ENCODE measurements at regions not wholly inside any gene's neighbourhood (a gene's known extent, or its start where the extent isn't known, plus 50 kb on each side); places are given as distances from the start of the nearest gene placed in this dataset.

GRCh38 chr2:134146161-134146560 is 107.7 kb upstream of the MGAT5 start:
- Histone ChIP-seq H3K36me3 (no peaks in the 10 kb centered on the region), H3K27ac (no peak overlapping the region), H3K4me1 (peaks cover 0 to 24% (median 7%) of the 10 kb centered on the region in 4 donors), H3K4me3 (no peak overlapping the region), H3K27me3 (no peaks in the 10 kb centered on the region), H3K9me3 (no peaks in the 10 kb centered on the region)
- TF ChIP-seq, protein P1, sequence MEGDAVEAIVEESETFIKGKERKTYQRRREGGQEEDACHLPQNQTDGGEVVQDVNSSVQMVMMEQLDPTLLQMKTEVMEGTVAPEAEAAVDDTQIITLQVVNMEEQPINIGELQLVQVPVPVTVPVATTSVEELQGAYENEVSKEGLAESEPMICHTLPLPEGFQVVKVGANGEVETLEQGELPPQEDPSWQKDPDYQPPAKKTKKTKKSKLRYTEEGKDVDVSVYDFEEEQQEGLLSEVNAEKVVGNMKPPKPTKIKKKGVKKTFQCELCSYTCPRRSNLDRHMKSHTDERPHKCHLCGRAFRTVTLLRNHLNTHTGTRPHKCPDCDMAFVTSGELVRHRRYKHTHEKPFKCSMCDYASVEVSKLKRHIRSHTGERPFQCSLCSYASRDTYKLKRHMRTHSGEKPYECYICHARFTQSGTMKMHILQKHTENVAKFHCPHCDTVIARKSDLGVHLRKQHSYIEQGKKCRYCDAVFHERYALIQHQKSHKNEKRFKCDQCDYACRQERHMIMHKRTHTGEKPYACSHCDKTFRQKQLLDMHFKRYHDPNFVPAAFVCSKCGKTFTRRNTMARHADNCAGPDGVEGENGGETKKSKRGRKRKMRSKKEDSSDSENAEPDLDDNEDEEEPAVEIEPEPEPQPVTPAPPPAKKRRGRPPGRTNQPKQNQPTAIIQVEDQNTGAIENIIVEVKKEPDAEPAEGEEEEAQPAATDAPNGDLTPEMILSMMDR (IDR thresholded peaks at IDR 0.05), result no peak
- TF ChIP-seq POLR2A (IDR thresholded peaks at IDR 0.05), result no peak
- no peak for TF ChIP-seq EP300 (IDR thresholded peaks at IDR 0.05)
- no peak for TF ChIP-seq POLR2AphosphoS5 (IDR thresholded peaks at IDR 0.05)
- DNase-seq (no peak), ATAC-seq (ENCODE audit: low FRiP score in 2 of 2) (no peak)
- WGBS, 2 donors, result 69 to 72% methylated on average over 3 of the region's 3 CpGs

DNA sequence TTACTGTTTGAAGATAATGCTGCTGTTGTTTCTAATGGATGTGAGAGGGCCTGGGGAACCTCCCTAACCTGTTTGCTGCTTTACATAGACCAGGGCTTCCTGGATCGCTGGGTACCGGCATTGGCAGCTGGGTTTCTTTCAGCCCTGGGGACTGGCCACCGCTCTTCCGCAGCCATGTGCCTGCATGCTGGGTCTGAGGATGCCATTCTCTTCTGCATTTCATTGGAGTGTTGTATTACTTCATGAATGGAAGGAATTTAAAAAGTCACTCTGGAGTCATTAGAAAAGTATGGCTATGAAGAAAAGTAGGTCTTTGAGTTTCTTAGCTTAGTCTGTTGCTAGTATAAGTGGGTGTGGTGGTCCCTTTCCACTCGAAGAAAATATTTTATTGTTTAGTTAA is 107.3 kb upstream of the MGAT5 start:
- Histone ChIP-seq H3K27me3 (no peaks in the 10 kb centered on the region), H3K9me3 (no peaks in the 10 kb centered on the region), H3K4me1 (peaks cover 0 to 21% (median 4%) of the 10 kb centered on the region in 4 donors), H3K4me3 (no peak overlapping the region), H3K27ac (no peak overlapping the region), H3K36me3 (no peaks in the 10 kb centered on the region)
- TF ChIP-seq, protein P1 (IDR thresholded peaks at IDR 0.05), result no peak
- TF ChIP-seq POLR2A (IDR thresholded peaks at IDR 0.05), result no peak
- no peak for TF ChIP-seq EP300 (IDR thresholded peaks at IDR 0.05)
- no peak for TF ChIP-seq POLR2AphosphoS5 (IDR thresholded peaks at IDR 0.05)
- no peak for ATAC-seq (ENCODE audit: low FRiP score in 2 of 2)
- WGBS, 2 donors, result 82 to 84% methylated on average over 5 of the region's 5 CpGs
- DNase-seq, result no peak

- ATAC-seq (ENCODE audit: low FRiP score in 2 of 2), result no peak
- H3K36me3 ChIP-seq, result no peaks in the 10 kb centered on the region
- H3K27ac ChIP-seq, result no peak overlapping the region
- H3K9me3 ChIP-seq, result no peaks in the 10 kb centered on the region
- DNase-seq, result no peak
- 95% methylated on average over 2 of the region's 2 CpGs for WGBS, 2 donors
- H3K4me1 ChIP-seq, result peaks cover 0 to 11% (median 1%) of the 10 kb centered on the region in 4 donors
- no peak overlapping the region for H3K4me3 ChIP-seq
- TF ChIP-seq POLR2A (IDR thresholded peaks at IDR 0.05) (no peak), POLR2AphosphoS5 (IDR thresholded peaks at IDR 0.05) (no peak), EP300 (IDR thresholded peaks at IDR 0.05) (no peak)
- TF ChIP-seq, protein P1 (IDR thresholded peaks at IDR 0.05), result no peak
- H3K27me3 ChIP-seq, result no peaks in the 10 kb centered on the region
These were observed 105.7 kb upstream of the MGAT5 start for GRCh38 chr2:134148172-134148571.

DNA sequence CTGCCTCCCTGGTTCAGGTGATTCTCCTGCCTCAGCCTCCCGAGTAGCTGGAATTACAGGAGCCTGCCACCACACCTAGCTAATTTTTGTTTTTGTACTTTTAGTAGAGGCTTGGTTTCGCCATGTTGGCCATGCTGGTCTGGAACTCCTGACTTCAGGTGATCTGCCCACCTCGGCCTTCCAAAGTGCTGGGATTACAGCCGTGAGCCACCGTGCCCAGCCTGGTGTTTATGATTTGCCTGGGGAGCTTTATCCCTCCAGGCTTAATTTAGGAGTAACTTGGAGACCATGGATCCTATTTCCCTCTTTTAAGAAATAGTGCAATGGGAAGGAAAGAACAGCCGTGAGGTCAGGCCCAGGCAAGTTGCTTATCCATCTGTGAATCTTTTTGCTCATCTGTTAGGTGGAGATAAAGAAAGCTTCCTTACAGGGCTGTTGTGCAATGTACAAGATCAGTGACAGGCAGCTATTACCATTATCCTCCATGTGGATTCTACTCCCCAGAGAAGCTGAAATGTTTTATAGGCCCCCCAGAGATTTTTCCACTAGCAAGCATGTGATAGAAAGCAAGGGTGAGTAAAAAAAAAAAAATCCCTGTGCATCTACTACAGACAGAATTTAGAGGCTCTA is 104.9 kb upstream of the MGAT5 start:
- no peak for DNase-seq
- WGBS, 2 donors, result 86 to 88% methylated on average over 6 of the region's 6 CpGs
- Histone ChIP-seq H3K4me1 (peaks cover 6 to 15% (median 7%) of the 10 kb centered on the region in 4 donors), H3K9me3 (no peaks in the 10 kb centered on the region), H3K27me3 (no peaks in the 10 kb centered on the region), H3K36me3 (no peaks in the 10 kb centered on the region), H3K4me3 (no peak overlapping the region), H3K27ac (no peak overlapping the region)
- TF ChIP-seq, protein P1 (IDR thresholded peaks at IDR 0.05), result no peak
- TF ChIP-seq POLR2AphosphoS5 (IDR thresholded peaks at IDR 0.05) (no peak), EP300 (IDR thresholded peaks at IDR 0.05) (no peak)
- no peak for ATAC-seq (ENCODE audit: low FRiP score in 2 of 2)

DNA sequence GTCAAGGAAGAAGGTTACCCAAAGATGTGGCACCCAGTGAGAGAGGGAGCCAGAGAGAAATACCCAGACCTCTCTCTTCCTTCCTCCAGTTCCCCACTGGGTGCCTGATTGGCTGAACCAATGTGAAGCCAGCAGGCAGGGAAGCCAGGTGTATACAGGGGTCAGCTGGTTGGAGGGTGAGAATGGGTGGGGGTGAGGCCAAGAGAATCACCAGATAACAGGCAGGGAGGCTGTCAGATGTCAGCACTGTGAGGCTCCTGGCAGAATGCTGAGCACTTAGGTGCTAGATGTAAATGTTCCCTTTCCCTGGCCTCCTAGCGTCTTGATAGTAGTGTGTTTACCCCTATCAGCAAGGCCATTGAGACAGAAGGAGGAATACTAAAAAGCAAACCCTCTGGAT is 104.0 kb upstream of the MGAT5 start:
- Histone ChIP-seq H3K9me3 (no peaks in the 10 kb centered on the region), H3K27ac (no peak overlapping the region), H3K4me3 (no peak overlapping the region), H3K4me1 (peaks cover 12 to 25% (median 16%) of the 10 kb centered on the region in 4 donors), H3K36me3 (no peaks in the 10 kb centered on the region), H3K27me3 (no peaks in the 10 kb centered on the region)
- peak in 1 of 2 donors; percentile 19 for ATAC-seq (ENCODE audit: low FRiP score in 2 of 2)
- WGBS, 2 donors, result 0 to 100% methylated on average over 1 of the region's 1 CpG
- TF ChIP-seq POLR2A (IDR thresholded peaks at IDR 0.05) (no peak), POLR2AphosphoS5 (IDR thresholded peaks at IDR 0.05) (no peak), EP300 (IDR thresholded peaks at IDR 0.05) (no peak)
- TF ChIP-seq, protein P1 (IDR thresholded peaks at IDR 0.05), result no peak
- DNase-seq, result no peak

Measured in upper lobe of left lung (tissue), 6 donors.